Gastroesophageal sphincter (tissue), 4 donors: ENCODE measurements at regions not wholly inside any gene's neighbourhood (a gene's known extent, or its start where the extent isn't known, plus 50 kb on each side); places are given as distances from the start of the nearest gene placed in this dataset.
A peak's percentile ranks its signal among the peaks of the same experiment; 100 is the strongest.

Experiments
- ATAC-seq: fragments of 150-250 bp; one replicate; pipeline ENCODE4 v1.9.1; 2016; ENCODE audit warnings: mild to moderate bottlenecking, moderate library complexity
- H3K27ac ChIP-seq, 4 donors: fragments of 200-600 bp; sonication (generic) in 3 of 4; 1 replicate in 3 of 4; 2 replicates in 1 of 4; pipeline ENCODE4 v1.5.1; 2016 to 2019
- H3K27me3 ChIP-seq: fragments of 200-600 bp; sonication (generic); one replicate; pipeline ENCODE4 v1.5.1; 2019
- H3K36me3 ChIP-seq, 2 donors: fragments of 200-600 bp; sonication (generic); one replicate each; pipeline ENCODE4 v1.5.1; 2019; ENCODE audit warnings: control low read depth in 1 of 2
- H3K4me1 ChIP-seq, 3 donors: fragments of 200-600 bp; sonication (generic); 1 replicate in 2 of 3; 2 replicates in 1 of 3; pipeline ENCODE4 v1.5.1; 2016 to 2019; ENCODE audit warnings: control low read depth in 2 of 3
- H3K4me3 ChIP-seq, 2 donors: fragments of 200-600 bp; sonication (generic); one replicate each; pipeline ENCODE4 v1.5.1; 2019; ENCODE audit warnings: mild to moderate bottlenecking in 1 of 2, moderate library complexity in 1 of 2
- H3K9me3 ChIP-seq, 3 donors: fragments of 200-600 bp; sonication (generic); one replicate each; pipeline ENCODE4 v1.5.1; 2017 to 2019; ENCODE audit warnings: control low read depth in 2 of 3
- EP300 ChIP-seq: sonication (generic); formaldehyde crosslinking; IDR thresholded peaks from one replicate; pipeline ENCODE4 v1.6.1; 2017; ENCODE audit warnings: antibody characterized with exemption, mild to moderate bottlenecking
- POLR2A ChIP-seq, 2 donors: fragments of 450-650 bp; IDR thresholded peaks; one replicate each; pipeline ENCODE4 v1.6.1; 2017; ENCODE audit warnings: antibody characterized with exemption in 2 of 2, mild to moderate bottlenecking in 2 of 2, moderate library complexity in 1 of 2
- POLR2AphosphoS5 ChIP-seq: sonication (generic); formaldehyde crosslinking; IDR thresholded peaks from one replicate; pipeline ENCODE4 v1.6.1; 2017; ENCODE audit warnings: antibody characterized with exemption
- WGBS, 2 donors: methylation state at CpG; one replicate each; pipeline ENCODE4 v1.1.5; 2018; ENCODE audit warnings: low coverage in 1 of 2; 5-methylcytosine and 5-hydroxymethylcytosine counted together
- TF ChIP-seq, protein P1 (sequence below), 4 experiments: fragments of 200-600 bp in 2 of 4; fragments of 450-650 bp in 2 of 4; sonication (generic) in 1 of 4; IDR thresholded peaks; one replicate each; pipeline ENCODE4 v1.5.1; 2017 to 2019; ENCODE audit warnings: antibody characterized with exemption in 4 of 4, mild to moderate bottlenecking in 2 of 4, moderate library complexity in 2 of 4

DNA sequence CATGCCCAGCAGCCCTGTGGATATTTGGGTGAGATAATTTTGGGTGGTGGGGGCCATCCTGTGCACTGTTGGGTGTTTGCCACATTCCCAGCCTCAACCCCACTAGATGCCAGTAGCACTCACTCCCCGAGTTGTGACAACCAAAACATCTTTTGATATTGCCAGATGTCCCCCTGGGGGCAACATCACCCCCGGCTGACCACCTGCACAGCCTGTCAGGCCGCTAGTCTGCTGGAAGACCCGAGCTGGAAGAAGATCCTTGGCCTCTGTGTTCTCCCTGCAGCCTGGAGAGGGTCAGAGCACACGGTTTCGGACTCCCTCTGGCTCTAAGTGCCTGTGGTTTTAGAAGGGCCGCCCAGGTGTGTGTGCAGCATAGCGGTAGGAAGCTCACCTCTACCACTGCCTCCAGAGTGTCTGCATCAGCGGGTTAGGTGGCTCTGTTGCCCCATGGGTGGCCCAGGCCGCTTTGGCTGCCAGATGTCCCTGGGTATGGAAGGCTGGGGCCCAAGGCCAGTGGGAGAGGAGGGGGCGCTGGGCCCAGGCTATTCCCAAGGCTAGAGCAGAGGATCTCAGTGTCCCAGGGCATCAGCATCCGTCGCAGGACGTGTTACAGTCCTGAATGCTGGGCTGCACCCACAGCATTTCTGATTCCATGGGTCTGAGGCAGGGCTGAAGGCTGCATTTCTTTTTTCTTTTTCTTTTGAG is 195.8 kb upstream of the GSE1 start:
- Histone ChIP-seq H3K4me3 (no peak overlapping the region), H3K4me1 (peaks cover 0 to 23% (median 0%) of the 10 kb centered on the region in 3 donors), H3K9me3 (no peaks in the 10 kb centered on the region), H3K27ac (no peak overlapping the region), H3K36me3 (no peaks in the 10 kb centered on the region), H3K27me3 (no peaks in the 10 kb centered on the region)
- no peak for ATAC-seq
- WGBS, 2 donors = 96 to 100% methylated on average over 1 to 5 of the region's 14 CpGs
- TF ChIP-seq POLR2AphosphoS5 (no peak), POLR2A (IDR thresholded peaks at IDR 0.05) (no peak), EP300 (no peak)
- TF ChIP-seq, protein P1, sequence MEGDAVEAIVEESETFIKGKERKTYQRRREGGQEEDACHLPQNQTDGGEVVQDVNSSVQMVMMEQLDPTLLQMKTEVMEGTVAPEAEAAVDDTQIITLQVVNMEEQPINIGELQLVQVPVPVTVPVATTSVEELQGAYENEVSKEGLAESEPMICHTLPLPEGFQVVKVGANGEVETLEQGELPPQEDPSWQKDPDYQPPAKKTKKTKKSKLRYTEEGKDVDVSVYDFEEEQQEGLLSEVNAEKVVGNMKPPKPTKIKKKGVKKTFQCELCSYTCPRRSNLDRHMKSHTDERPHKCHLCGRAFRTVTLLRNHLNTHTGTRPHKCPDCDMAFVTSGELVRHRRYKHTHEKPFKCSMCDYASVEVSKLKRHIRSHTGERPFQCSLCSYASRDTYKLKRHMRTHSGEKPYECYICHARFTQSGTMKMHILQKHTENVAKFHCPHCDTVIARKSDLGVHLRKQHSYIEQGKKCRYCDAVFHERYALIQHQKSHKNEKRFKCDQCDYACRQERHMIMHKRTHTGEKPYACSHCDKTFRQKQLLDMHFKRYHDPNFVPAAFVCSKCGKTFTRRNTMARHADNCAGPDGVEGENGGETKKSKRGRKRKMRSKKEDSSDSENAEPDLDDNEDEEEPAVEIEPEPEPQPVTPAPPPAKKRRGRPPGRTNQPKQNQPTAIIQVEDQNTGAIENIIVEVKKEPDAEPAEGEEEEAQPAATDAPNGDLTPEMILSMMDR (IDR thresholded peaks at IDR 0.05) = no peak

DNA sequence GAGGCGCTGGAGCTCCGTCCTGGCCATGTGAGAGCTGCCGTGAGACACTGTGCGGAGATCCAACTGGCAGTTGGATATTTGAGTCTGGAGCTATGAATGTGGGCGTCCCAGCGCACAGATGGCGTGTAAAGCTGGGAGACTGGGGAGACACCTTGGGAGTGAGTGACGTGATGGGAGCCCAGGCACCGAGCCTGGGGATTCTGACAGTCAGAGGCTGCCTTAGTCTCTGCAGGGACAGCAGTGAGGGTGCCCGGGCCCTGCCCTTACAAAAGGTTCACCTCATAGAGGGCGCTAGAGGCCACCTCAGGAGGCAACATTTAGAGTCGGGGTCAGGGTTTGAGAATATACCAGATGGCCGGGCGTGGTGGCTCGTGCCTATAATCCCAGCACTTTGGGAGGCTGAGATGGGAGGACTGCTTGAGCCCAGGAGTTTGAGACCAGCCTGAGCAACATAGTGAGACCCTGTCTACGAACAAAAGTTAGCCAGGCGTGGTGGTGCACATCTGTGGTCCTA is 194.1 kb upstream of the GSE1 start:
- Histone ChIP-seq H3K36me3 (no peaks in the 10 kb centered on the region), H3K27me3 (no peaks in the 10 kb centered on the region), H3K9me3 (no peaks in the 10 kb centered on the region), H3K4me1 (peaks cover 0 to 27% (median 0%) of the 10 kb centered on the region in 3 donors), H3K4me3 (no peak overlapping the region), H3K27ac (no peak overlapping the region)
- ATAC-seq = no peak
- no peak for TF ChIP-seq POLR2AphosphoS5
- no peak for TF ChIP-seq EP300
- TF ChIP-seq POLR2A (IDR thresholded peaks at IDR 0.05) = no peak
- TF ChIP-seq, protein P1 (IDR thresholded peaks at IDR 0.05) = no peak
- WGBS, 2 donors = 91 to 96% methylated on average over 5 to 7 of the region's 17 CpGs

DNA sequence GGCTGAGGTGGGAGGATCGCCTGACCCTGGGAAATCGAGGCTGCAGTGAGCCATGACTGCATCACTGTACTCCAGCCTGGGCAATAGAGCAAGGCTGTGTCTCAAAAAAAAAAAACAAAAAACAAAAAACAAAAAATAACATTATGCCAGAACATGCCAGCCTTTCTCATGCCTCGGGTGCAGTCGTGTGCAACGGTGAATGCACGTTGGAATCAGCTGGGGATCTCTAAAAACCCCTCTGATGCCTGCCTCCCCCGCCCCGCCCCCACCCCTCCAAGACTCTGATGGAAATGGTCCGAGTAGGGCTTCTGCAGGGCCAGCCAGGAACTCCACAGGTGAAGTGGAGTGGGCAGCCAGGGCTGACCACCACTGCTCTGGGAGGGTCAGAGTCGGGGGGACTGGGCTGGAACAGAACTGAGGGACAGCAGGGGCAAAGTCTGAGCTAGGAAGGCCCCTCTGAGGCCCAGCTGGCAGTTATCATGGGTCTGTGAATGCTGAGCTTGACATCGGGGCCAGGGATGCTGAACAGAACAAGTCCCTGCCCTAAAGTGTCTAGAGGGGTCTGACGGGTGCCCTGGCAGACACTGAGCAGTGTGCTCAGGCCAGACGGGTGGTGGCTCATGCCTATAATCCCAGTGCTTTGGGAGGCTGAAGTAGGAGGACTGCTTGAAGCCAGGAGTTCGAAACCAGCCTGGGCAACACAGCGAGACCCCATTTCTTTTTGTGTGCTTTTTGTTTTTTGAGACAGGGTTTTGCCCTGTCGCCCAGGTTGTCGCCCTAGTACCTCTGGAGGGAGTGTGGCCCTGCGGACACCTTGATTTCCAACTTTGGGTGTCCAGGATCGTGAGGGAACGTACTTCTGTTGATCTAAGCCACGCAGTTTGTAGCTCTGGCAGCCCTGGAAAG is 193.4 kb upstream of the GSE1 start:
- TF ChIP-seq EP300 (no peak), POLR2AphosphoS5 (no peak), POLR2A (IDR thresholded peaks at IDR 0.05) (no peak)
- TF ChIP-seq, protein P1 (IDR thresholded peaks at IDR 0.05) = no peak
- Histone ChIP-seq H3K4me3 (no peak overlapping the region), H3K4me1 (peaks cover 0 to 34% (median 5%) of the 10 kb centered on the region in 3 donors), H3K27ac (no peak overlapping the region), H3K36me3 (no peaks in the 10 kb centered on the region), H3K9me3 (no peaks in the 10 kb centered on the region), H3K27me3 (no peaks in the 10 kb centered on the region)
- 82% methylated on average over 16 of the region's 21 CpGs; no CpG with 5 or more reads in 1 of the 2 donors for WGBS, 2 donors
- ATAC-seq = no peak

DNA sequence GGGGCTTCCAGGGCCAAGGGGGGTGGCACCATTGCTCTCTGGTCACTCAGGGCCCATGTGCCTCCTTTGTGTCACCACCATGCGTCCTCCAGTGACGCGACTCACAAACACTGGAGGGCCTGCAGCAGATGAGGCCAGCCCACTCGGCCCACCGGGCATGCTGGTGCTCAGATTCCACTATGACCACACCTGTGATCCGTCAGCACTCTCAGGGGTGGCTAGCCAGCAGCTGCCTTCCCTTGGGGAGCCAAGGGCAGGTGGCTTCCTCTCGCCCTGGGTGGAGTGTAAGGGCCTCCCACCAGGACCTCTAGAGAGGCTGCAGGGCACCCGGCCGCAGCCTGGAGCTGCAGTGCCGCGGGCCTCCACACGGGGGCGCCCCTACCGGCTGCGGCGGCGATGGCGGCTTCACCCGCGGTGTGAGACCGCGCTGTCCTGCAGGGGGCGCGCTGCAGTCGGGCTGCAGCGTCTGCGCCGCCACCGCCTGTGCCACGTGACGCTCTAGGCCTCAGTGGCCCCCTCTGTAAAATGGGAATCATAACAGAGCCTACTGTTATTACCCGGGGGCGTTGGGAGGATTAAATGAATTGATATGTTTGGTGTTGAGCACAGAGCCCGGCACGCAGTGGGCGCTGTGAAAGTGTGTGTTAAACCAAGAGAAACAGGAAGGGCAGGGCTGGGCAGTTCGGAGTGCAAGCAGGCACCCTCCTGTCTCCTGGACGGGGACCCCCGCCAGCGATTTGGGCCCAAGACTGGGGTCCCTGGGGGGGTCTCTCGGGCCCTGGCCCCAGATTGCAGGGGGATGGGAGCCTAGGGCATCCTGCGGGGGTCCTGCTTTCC is 192.4 kb upstream of the GSE1 start:
- Histone ChIP-seq H3K4me1 (peaks cover 0 to 31% (median 5%) of the 10 kb centered on the region in 3 donors), H3K27me3 (no peaks in the 10 kb centered on the region), H3K27ac (no peak overlapping the region), H3K4me3 (no peak overlapping the region), H3K36me3 (no peaks in the 10 kb centered on the region), H3K9me3 (no peaks in the 10 kb centered on the region)
- ATAC-seq = peak; percentile 60
- WGBS, 2 donors = 76 to 82% methylated on average over 2 of the region's 42 CpGs
- TF ChIP-seq, protein P1 (IDR thresholded peaks at IDR 0.05) = peak in 3 of 4 experiments; percentile 99 to 100 (median 100)
- TF ChIP-seq EP300 = no peak
